Endothelial cell of umbilical vein (primary cell): ENCODE measurements at regions not wholly inside any gene's neighbourhood (a gene's known extent, or its start where the extent isn't known, plus 50 kb on each side); places are given as distances from the start of the nearest gene placed in this dataset.

Experiments used
- BruUV-seq: library from RNA; stranded (reverse); fragments of 400-500 nt; replicated peaks from 2 replicates; lab custom pipeline; 2021; lab: Mats Ljungman, UMichigan
- CTCF ChIA-PET: fragments of 300-600, 350-600 bp; sonication (Branson Sonifier 250); formaldehyde crosslinking; loops from one replicate; lab custom pipeline; 2021; ENCODE audit warnings: antibody characterized with exemption, inconsistent platforms; lab: Charles Lee
- POLR2A ChIA-PET: fragments of 300-600, 350-600 bp; sonication (Branson Sonifier 250); formaldehyde crosslinking; loops from one replicate; lab custom pipeline; 2021; ENCODE audit warnings: antibody characterized with exemption, inconsistent platforms; lab: Charles Lee
- DNase-seq: peaks from one replicate; pipeline ENCODE4 v3.0.0-alpha.2; 2011; ENCODE audit warnings: low read depth, low spot score
- FAIRE-seq: peaks from 2 replicates; lab custom pipeline; 2011; peaks lifted over from hg19 to GRCh38; lab: Jason Lieb, UNC
- H2AFZ ChIP-seq: 2 replicates; pipeline ENCODE4 v1.6.0; 2012; ENCODE audit warnings: low read depth, low read length, control low read depth, inconsistent platforms
- H3K27ac ChIP-seq: 2 replicates; pipeline ENCODE4 v1.5.1; 2011; ENCODE audit warnings: low read depth, mild to moderate bottlenecking, control low read depth, low read length, moderate library complexity; ENCODE audit not compliant: insufficient read depth
- H3K27me3 ChIP-seq, 2 experiments: 2 replicates each; pipeline versions ENCODE4 v1.6.0 to v1.6.1; 2011; ENCODE audit warnings: low read length in 2 of 2, mixed read lengths in 1 of 2; ENCODE audit not compliant: control insufficient read depth in 2 of 2, insufficient read depth in 2 of 2
- H3K36me3 ChIP-seq, 2 experiments: 2 replicates in 1 of 2; 3 replicates in 1 of 2; pipeline ENCODE4 v1.5.1; 2011; ENCODE audit warnings: low read length in 2 of 2, mild to moderate bottlenecking in 1 of 2, moderate library complexity in 1 of 2; ENCODE audit not compliant: control insufficient read depth in 2 of 2, insufficient read depth in 2 of 2; ENCODE audit errors: extremely low read depth in 1 of 2
- H3K4me1 ChIP-seq: 3 replicates; pipeline ENCODE4 v1.5.1; 2011; ENCODE audit warnings: mild to moderate bottlenecking, low read length; ENCODE audit not compliant: control insufficient read depth, insufficient read depth; ENCODE audit errors: extremely low read depth
- H3K4me2 ChIP-seq: 2 replicates; pipeline ENCODE4 v1.6.1; 2011; ENCODE audit warnings: low read length, control low read depth, mixed read lengths; ENCODE audit not compliant: insufficient read depth
- H3K4me3 ChIP-seq, 3 experiments: fragments of 200-600 bp in 1 of 3; sonication (generic), shearing (Covaris generic) in 1 of 3; replicated peaks in 1 of 3; 2 replicates each; pipeline ENCODE4 v1.5.1; 2011 to 2016; ENCODE audit warnings: control low read depth in 3 of 3, low read length in 3 of 3, mild to moderate bottlenecking in 2 of 3, inconsistent platforms in 1 of 3, low read depth in 1 of 3, moderate library complexity in 1 of 3; ENCODE audit not compliant: insufficient read depth in 1 of 3
- H3K79me2 ChIP-seq: 2 replicates; pipeline ENCODE4 v1.6.0; 2012; ENCODE audit warnings: low read length, inconsistent platforms; ENCODE audit not compliant: control insufficient read depth, insufficient read depth
- H3K9ac ChIP-seq: replicated peaks from 2 replicates; pipeline ENCODE3; 2011; ENCODE audit warnings: low read length, control low read depth; ENCODE audit not compliant: insufficient read depth; ENCODE audit errors: extremely low read depth
- H3K9me1 ChIP-seq: replicated peaks from 3 replicates; pipeline ENCODE4 v1.6.0; 2011; ENCODE audit warnings: mild to moderate bottlenecking, low read length; ENCODE audit not compliant: control insufficient read depth, insufficient read depth; ENCODE audit errors: extremely low read depth
- H3K9me3 ChIP-seq: replicated peaks from 2 replicates; pipeline ENCODE4 v1.5.1; 2012; ENCODE audit warnings: low read length, inconsistent platforms; ENCODE audit not compliant: control insufficient read depth, insufficient read depth
- H4K20me1 ChIP-seq: replicated peaks from 2 replicates; pipeline ENCODE3; 2011; ENCODE audit warnings: mild to moderate bottlenecking, low read length; ENCODE audit not compliant: control insufficient read depth, insufficient read depth; ENCODE audit errors: extremely low read depth
- EZH2 ChIP-seq: IDR thresholded peaks from 2 replicates; pipeline ENCODE4 v1.6.1; 2012; ENCODE audit warnings: borderline replicate concordance, low read depth, mild to moderate bottlenecking, moderate library complexity, low read length, inconsistent platforms; ENCODE audit not compliant: severe bottlenecking
- FOS ChIP-seq: IDR thresholded peaks from 2 replicates; pipeline ENCODE4 v1.6.1; 2011; ENCODE audit warnings: mild to moderate bottlenecking, low read length, moderate library complexity, borderline replicate concordance; ENCODE audit not compliant: insufficient read depth
- GATA2 ChIP-seq: IDR thresholded peaks from 2 replicates; pipeline ENCODE4 v1.7.0; 2011; ENCODE audit warnings: low read depth, mild to moderate bottlenecking, moderate library complexity, mixed read lengths, low read length; ENCODE audit not compliant: insufficient read length, insufficient read depth
- JUN ChIP-seq: IDR thresholded peaks from 2 replicates; pipeline ENCODE4 v1.6.1; 2011; ENCODE audit warnings: borderline replicate concordance, low read depth; ENCODE audit not compliant: insufficient read length, insufficient read depth
- MYC ChIP-seq: IDR thresholded peaks from one replicate; pipeline ENCODE4 v1.6.1; 2011; ENCODE audit warnings: mild to moderate bottlenecking, low read depth, low read length
- POLR2A ChIP-seq: IDR thresholded peaks from 2 replicates; pipeline ENCODE4 v1.6.1; 2012; ENCODE audit warnings: low read depth, mild to moderate bottlenecking, control low read depth, low read length
- POLR2AphosphoS5 ChIP-seq: IDR thresholded peaks from 2 replicates; pipeline ENCODE4 v1.6.1; 2012; ENCODE audit warnings: low read depth, mild to moderate bottlenecking, control low read depth, low read length, moderate library complexity; ENCODE audit not compliant: insufficient read depth
- dilution Hi-C: fragments of 300-500 bp; cut with MboI; formaldehyde crosslinking; loops from one replicate; pipeline ENCODE4 v1.15.0; 2019; ENCODE audit warnings: low sequenced_read_pairs; ENCODE audit not compliant: extremely low pct_ligation_motif_present
- intact Hi-C: fragments of 100-400 bp; cut with micrococcal nuclease; formaldehyde crosslinking; loops from one replicate; pipeline ENCODE4 v1.10.0; 2022
- TF ChIP-seq, protein P1 (sequence below): IDR thresholded peaks from 2 replicates; pipeline ENCODE4 v1.6.1; 2011; ENCODE audit not compliant: insufficient read depth, insufficient read length
- TF ChIP-seq, protein P2 (sequence below), 2 donors: IDR thresholded peaks; 1 replicate in 1 of 2; 2 replicates in 1 of 2; pipeline ENCODE4 v1.5.1; 2011; ENCODE audit warnings: low read length in 2 of 2, mild to moderate bottlenecking in 2 of 2, moderate library complexity in 2 of 2, control low read depth in 1 of 2, inconsistent platforms in 1 of 2, low read depth in 1 of 2; ENCODE audit not compliant: insufficient read depth in 1 of 2; ENCODE audit errors: extremely low read depth in 1 of 2

DNA sequence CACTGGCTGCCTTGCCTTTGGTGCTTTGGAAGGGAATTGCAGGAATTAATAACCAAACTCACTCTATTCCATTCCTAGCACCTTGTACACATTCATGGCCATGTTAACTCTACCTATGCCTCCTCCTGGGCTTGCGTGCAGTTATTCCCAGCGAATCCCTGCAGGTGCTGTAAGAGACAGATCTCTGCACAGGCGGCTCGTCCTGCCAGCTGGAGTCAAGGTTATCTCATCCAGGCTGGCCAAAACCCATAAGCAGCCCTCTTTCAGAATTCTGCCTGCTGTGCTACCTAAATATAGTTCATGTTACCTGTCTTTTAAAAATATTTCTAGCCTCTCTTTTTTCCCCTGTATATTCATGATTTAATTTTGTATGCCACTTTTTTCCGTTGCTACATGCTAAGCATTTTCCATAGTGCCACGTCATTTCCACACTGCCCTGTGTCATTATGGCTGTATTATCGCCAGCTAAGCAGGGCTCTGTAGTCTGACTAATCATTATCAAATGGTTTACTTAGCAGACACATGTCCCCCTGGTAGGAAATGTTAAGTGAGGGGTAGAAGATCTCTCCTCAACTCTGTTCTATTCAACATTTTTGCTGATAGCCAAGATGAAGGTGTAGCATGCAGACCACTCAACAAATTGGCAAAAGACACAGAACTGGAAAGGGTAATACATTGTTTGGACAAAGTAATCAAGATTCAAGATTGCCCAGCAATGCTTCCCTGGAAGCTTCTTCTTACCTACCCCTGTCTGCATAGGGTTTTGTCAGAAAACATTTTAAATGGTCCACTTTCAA, 79.7 kb upstream of the TAF1B start:
- POLR2A ChIA-PET, result no interaction called here
- no peak for TF ChIP-seq EZH2
- no peak for TF ChIP-seq GATA2
- TF ChIP-seq, protein P1, sequence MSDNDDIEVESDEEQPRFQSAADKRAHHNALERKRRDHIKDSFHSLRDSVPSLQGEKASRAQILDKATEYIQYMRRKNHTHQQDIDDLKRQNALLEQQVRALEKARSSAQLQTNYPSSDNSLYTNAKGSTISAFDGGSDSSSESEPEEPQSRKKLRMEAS, result no peak

DNA sequence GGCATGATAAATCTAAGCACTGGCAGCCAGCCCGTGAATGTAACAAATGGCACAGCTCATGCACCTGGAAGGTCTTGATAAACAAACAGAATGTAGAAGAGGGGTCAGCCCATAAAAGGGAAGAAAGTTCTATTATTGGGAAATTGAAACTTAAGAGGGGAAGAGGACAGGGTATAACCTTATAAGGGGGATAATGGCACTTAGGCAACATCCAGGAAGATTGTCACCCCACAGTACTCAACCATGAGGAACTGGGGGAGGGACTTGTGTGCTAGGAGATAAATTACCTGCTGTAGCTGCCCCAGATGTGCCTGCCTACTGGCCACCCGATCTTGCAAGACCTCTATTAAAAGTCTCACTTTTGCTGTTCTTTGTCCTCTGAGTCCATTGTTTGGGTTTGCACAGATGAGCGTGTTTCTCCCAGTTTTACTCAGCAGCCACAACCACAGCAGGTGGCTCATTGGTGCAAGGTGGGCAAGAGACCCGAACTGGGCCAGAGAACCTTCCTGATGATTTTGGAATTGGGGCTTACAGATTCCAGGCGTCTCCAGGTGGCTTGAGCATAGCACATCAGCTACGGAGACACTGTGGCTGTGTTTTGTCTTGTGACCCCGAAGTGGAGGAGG, 79.0 kb upstream of the TAF1B start:
- ChIA-PET POLR2A (no interaction called here), CTCF (no interaction called here)
- Histone ChIP-seq H4K20me1 (no peaks in the 10 kb centered on the region), H3K4me3 (no peak overlapping the region), H2AFZ (no peak overlapping the region), H3K4me2 (no peak overlapping the region), H3K27ac (no peak overlapping the region), H3K4me1 (no peaks in the 10 kb centered on the region), H3K27me3 (peaks cover 12 to 30% of the 10 kb centered on the region in 2 experiments), H3K79me2 (no peaks in the 10 kb centered on the region), H3K9me1 (no peaks in the 10 kb centered on the region), H3K9me3 (no peaks in the 10 kb centered on the region), H3K36me3 (no peaks in the 10 kb centered on the region), H3K9ac (no peak overlapping the region)
- no peak for DNase-seq
- no TSS peak for BruUV-seq
- TF ChIP-seq EZH2 (no peak), FOS (no peak), POLR2A (no peak), MYC (no peak), JUN (no peak), GATA2 (no peak), POLR2AphosphoS5 (no peak)
- TF ChIP-seq, protein P1, result no peak
- TF ChIP-seq, protein P2, sequence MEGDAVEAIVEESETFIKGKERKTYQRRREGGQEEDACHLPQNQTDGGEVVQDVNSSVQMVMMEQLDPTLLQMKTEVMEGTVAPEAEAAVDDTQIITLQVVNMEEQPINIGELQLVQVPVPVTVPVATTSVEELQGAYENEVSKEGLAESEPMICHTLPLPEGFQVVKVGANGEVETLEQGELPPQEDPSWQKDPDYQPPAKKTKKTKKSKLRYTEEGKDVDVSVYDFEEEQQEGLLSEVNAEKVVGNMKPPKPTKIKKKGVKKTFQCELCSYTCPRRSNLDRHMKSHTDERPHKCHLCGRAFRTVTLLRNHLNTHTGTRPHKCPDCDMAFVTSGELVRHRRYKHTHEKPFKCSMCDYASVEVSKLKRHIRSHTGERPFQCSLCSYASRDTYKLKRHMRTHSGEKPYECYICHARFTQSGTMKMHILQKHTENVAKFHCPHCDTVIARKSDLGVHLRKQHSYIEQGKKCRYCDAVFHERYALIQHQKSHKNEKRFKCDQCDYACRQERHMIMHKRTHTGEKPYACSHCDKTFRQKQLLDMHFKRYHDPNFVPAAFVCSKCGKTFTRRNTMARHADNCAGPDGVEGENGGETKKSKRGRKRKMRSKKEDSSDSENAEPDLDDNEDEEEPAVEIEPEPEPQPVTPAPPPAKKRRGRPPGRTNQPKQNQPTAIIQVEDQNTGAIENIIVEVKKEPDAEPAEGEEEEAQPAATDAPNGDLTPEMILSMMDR (IDR thresholded peaks at IDR 0.05; ENCODE audit: extremely low read depth in 1 of 2, insufficient read depth in 1 of 2, low read depth in 1 of 2, low read length in 2 of 2), result no peak
- FAIRE-seq, result no peak
- intact Hi-C loops (no loop called here), dilution Hi-C loops (no loop called here)

More for the DNA sequence above, 79.7 kb upstream of the TAF1B start:
- Histone ChIP-seq H3K27ac (no peak overlapping the region), H3K4me1 (no peaks in the 10 kb centered on the region), H3K4me3 (no peak overlapping the region), H2AFZ (no peak overlapping the region), H3K4me2 (no peak overlapping the region), H3K79me2 (no peaks in the 10 kb centered on the region), H3K9ac (no peak overlapping the region), H4K20me1 (no peaks in the 10 kb centered on the region), H3K36me3 (no peaks in the 10 kb centered on the region), H3K27me3 (peaks cover 19 to 37% of the 10 kb centered on the region in 2 experiments), H3K9me1 (no peaks in the 10 kb centered on the region), H3K9me3 (no peaks in the 10 kb centered on the region)
- FAIRE-seq (no peak), DNase-seq (no peak)
- dilution Hi-C loops (no loop called here), intact Hi-C loops (no loop called here)
- CTCF ChIA-PET, result no interaction called here
- no TSS peak for BruUV-seq
